H1 (cell line): ENCODE measurements at regions not wholly inside any gene's neighbourhood (a gene's known extent, or its start where the extent isn't known, plus 50 kb on each side); places are given as distances from the start of the nearest gene placed in this dataset.
A peak's percentile ranks its signal among the peaks of the same experiment; 100 is the strongest.

Experiments
- CTCF ChIA-PET: fragments of 300-600 bp; sonication (Branson Sonifier 250); formaldehyde crosslinking; loops from one replicate; lab custom pipeline; 2021; ENCODE audit not compliant: partially characterized antibody; lab: Charles Lee
- POLR2A ChIA-PET: fragments of 300-600 bp; sonication (Branson Sonifier 250); formaldehyde crosslinking; loops from one replicate; lab custom pipeline; 2021; ENCODE audit warnings: inconsistent platforms; ENCODE audit not compliant: partially characterized antibody; lab: Charles Lee
- DNase-seq, 2 experiments: peaks; one replicate each; pipeline versions ENCODE4 v3.0.0 to v3.0.0-alpha.2; 2010 to 2022; ENCODE audit warnings: low spot score in 2 of 2, low read depth in 1 of 2, mixed read lengths in 1 of 2
- FAIRE-seq: peaks from 2 replicates; lab custom pipeline; 2011; peaks lifted over from hg19 to GRCh38; lab: Jason Lieb, UNC
- H2AFZ ChIP-seq: 2 replicates; pipeline ENCODE4 v1.8.1; 2012; ENCODE audit warnings: low read length, inconsistent platforms
- H2AK5ac ChIP-seq: 2 replicates; pipeline ENCODE4 v1.6.1; 2013; ENCODE audit warnings: low read depth, low read length
- H2BK120ac ChIP-seq: replicated peaks from 2 replicates; pipeline ENCODE3; 2013; ENCODE audit warnings: low read depth, low read length, inconsistent platforms
- H2BK12ac ChIP-seq: 2 replicates; pipeline ENCODE4 v1.6.1; 2013; ENCODE audit warnings: low read depth, low read length
- H2BK15ac ChIP-seq: 2 replicates; pipeline ENCODE4 v1.6.1; 2013; ENCODE audit warnings: low read length
- H2BK20ac ChIP-seq: 2 replicates; pipeline ENCODE4 v1.6.1; 2013; ENCODE audit warnings: low read length
- H2BK5ac ChIP-seq: 2 replicates; pipeline ENCODE4 v1.6.1; 2013; ENCODE audit warnings: low read depth, low read length
- H3K14ac ChIP-seq: 2 replicates; pipeline ENCODE4 v1.6.1; 2013; ENCODE audit warnings: inconsistent platforms; ENCODE audit not compliant: insufficient read length
- H3K18ac ChIP-seq: 2 replicates; pipeline ENCODE4 v1.6.1; 2013; ENCODE audit warnings: low read length; ENCODE audit errors: extremely low read depth
- H3K23ac ChIP-seq: 2 replicates; pipeline ENCODE4 v1.6.1; 2013; ENCODE audit warnings: inconsistent platforms; ENCODE audit not compliant: insufficient read length
- H3K23me2 ChIP-seq: 2 replicates; pipeline ENCODE4 v1.6.1; 2013; ENCODE audit warnings: low read depth, low read length
- H3K27ac ChIP-seq: 2 replicates; pipeline ENCODE4 v1.6.1; 2011; ENCODE audit warnings: low read depth, low read length, inconsistent platforms
- H3K27me3 ChIP-seq, 4 experiments: replicated peaks in 1 of 4; 1 replicate in 1 of 4; 2 replicates in 3 of 4; pipeline versions ENCODE4 v1.6.1 to v1.8.1; 2011 to 2013; ENCODE audit warnings: low read length in 3 of 4, mild to moderate bottlenecking in 3 of 4, inconsistent platforms in 2 of 4, mixed read lengths in 2 of 4, moderate library complexity in 1 of 4; ENCODE audit not compliant: control insufficient read depth in 3 of 4, insufficient read depth in 3 of 4; ENCODE audit errors: extremely low read depth in 1 of 4
- H3K36me3 ChIP-seq, 4 experiments: 2 replicates each; pipeline versions ENCODE4 v1.6.1 to v1.8.1; 2011 to 2013; ENCODE audit warnings: mild to moderate bottlenecking in 4 of 4, low read length in 3 of 4, moderate library complexity in 2 of 4, control low read depth in 1 of 4, inconsistent platforms in 1 of 4; ENCODE audit not compliant: insufficient read depth in 4 of 4, control insufficient read depth in 2 of 4
- H3K4ac ChIP-seq: replicated peaks from 2 replicates; pipeline ENCODE3; 2013; ENCODE audit warnings: low read length, low read depth, mixed read lengths, inconsistent platforms; ENCODE audit not compliant: insufficient read length
- H3K4me1 ChIP-seq, 4 experiments: replicated peaks in 1 of 4; 1 replicate in 1 of 4; 2 replicates in 3 of 4; pipeline versions ENCODE4 v1.6.1 to v1.8.1; 2011 to 2013; ENCODE audit warnings: low read length in 3 of 4, inconsistent platforms in 2 of 4, mixed read lengths in 1 of 4; ENCODE audit not compliant: insufficient read depth in 4 of 4, control insufficient read depth in 3 of 4
- H3K4me2 ChIP-seq, 2 experiments: 2 replicates each; pipeline versions ENCODE4 v1.6.1 to v1.8.1; 2011 to 2013; ENCODE audit warnings: low read depth in 2 of 2, low read length in 2 of 2, control low read depth in 1 of 2, inconsistent platforms in 1 of 2, mild to moderate bottlenecking in 1 of 2; ENCODE audit not compliant: insufficient read depth in 1 of 2
- H3K4me3 ChIP-seq, 4 experiments: fragments of 200-600, 300-600 bp in 1 of 4; sonication (generic), shearing (Covaris generic), sonication (Bioruptor Twin) in 1 of 4; 2 replicates each; pipeline versions ENCODE4 v1.5.1 to v1.8.1; 2011 to 2016; ENCODE audit warnings: low read length in 4 of 4, low read depth in 3 of 4, control low read depth in 2 of 4, inconsistent platforms in 2 of 4, mild to moderate bottlenecking in 2 of 4, mixed read lengths in 1 of 4, moderate library complexity in 1 of 4; ENCODE audit not compliant: insufficient read depth in 2 of 4; ENCODE audit errors: extremely low read depth in 1 of 4
- H3K56ac ChIP-seq: replicated peaks from 2 replicates; pipeline ENCODE3; 2013; ENCODE audit warnings: low read depth, mild to moderate bottlenecking, mixed read lengths, low read length, inconsistent platforms; ENCODE audit not compliant: insufficient read length
- H3K79me1 ChIP-seq: 2 replicates; pipeline ENCODE4 v1.6.1; 2013; ENCODE audit warnings: low read depth, low read length, control low read depth
- H3K79me2 ChIP-seq, 2 experiments: 2 replicates each; pipeline versions ENCODE4 v1.6.1 to v1.8.1; 2012 to 2013; ENCODE audit warnings: low read length in 2 of 2, mild to moderate bottlenecking in 2 of 2, inconsistent platforms in 1 of 2; ENCODE audit not compliant: insufficient read depth in 2 of 2, control insufficient read depth in 1 of 2
- H3K9ac ChIP-seq, 4 experiments: replicated peaks in 1 of 4; 1 replicate in 1 of 4; 2 replicates in 3 of 4; pipeline versions ENCODE4 v1.6.1 to v1.8.1; 2011 to 2013; ENCODE audit warnings: low read depth in 3 of 4, low read length in 3 of 4, control low read depth in 2 of 4, mild to moderate bottlenecking in 2 of 4, moderate library complexity in 2 of 4, inconsistent platforms in 1 of 4; ENCODE audit errors: extremely low read depth in 1 of 4
- H3K9me3 ChIP-seq, 2 experiments: 2 replicates each; pipeline versions ENCODE4 v1.6.1 to v1.8.1; 2012 to 2013; ENCODE audit warnings: mild to moderate bottlenecking in 2 of 2, moderate library complexity in 2 of 2, control low read depth in 1 of 2, inconsistent platforms in 1 of 2, low read depth in 1 of 2, low read length in 1 of 2, mixed read lengths in 1 of 2; ENCODE audit not compliant: insufficient read depth in 2 of 2
- H4K20me1 ChIP-seq, 2 experiments: replicated peaks in 1 of 2; 2 replicates each; pipeline versions ENCODE3 to v1.8.1; 2011 to 2013; ENCODE audit warnings: inconsistent platforms in 2 of 2, low read length in 2 of 2, mild to moderate bottlenecking in 1 of 2; ENCODE audit not compliant: insufficient read depth in 2 of 2, control insufficient read depth in 1 of 2
- H4K5ac ChIP-seq: 2 replicates; pipeline ENCODE4 v1.6.1; 2013; ENCODE audit warnings: low read length, low read depth, mixed read lengths, inconsistent platforms; ENCODE audit not compliant: insufficient read length
- H4K8ac ChIP-seq: 2 replicates; pipeline ENCODE4 v1.8.0; 2013; ENCODE audit warnings: mild to moderate bottlenecking, moderate library complexity, low read length, inconsistent platforms; ENCODE audit not compliant: insufficient read depth; ENCODE audit errors: extremely low read depth
- H4K91ac ChIP-seq: replicated peaks from 2 replicates; pipeline ENCODE3; 2013; ENCODE audit warnings: low read length, mixed read lengths, inconsistent platforms; ENCODE audit not compliant: insufficient read length
- CHD2 ChIP-seq: IDR thresholded peaks from 2 replicates; pipeline ENCODE4 v1.6.1; 2012; ENCODE audit warnings: low read length, improper control_type of control experiment
- SIRT6 ChIP-seq: IDR thresholded peaks from one replicate; pipeline ENCODE4 v1.7.1; 2012; ENCODE audit warnings: low read length, inconsistent platforms
- WGBS, 2 experiments: shearing (Covaris generic) in 1 of 2; methylation state at CpG; one replicate each; pipeline versions ENCODE4 v1.1.6 to v1.1.7; 2013 to 2015; ENCODE audit warnings: low lambda C conversion rate in 2 of 2, mixed read lengths in 2 of 2, inconsistent platforms in 1 of 2, low coverage in 1 of 2, missing lambda C conversion rate in 1 of 2; ENCODE audit not compliant: insufficient replicate concordance in 2 of 2, insufficient coverage in 1 of 2, insufficient read length in 1 of 2; ENCODE audit errors: extremely low coverage in 1 of 2, missing lambda C conversion rate in 1 of 2; 5-methylcytosine and 5-hydroxymethylcytosine counted together
- TF ChIP-seq, protein P1 (sequence below): IDR thresholded peaks from 2 replicates; pipeline ENCODE4 v1.6.1; 2012; ENCODE audit warnings: inconsistent platforms

DNA sequence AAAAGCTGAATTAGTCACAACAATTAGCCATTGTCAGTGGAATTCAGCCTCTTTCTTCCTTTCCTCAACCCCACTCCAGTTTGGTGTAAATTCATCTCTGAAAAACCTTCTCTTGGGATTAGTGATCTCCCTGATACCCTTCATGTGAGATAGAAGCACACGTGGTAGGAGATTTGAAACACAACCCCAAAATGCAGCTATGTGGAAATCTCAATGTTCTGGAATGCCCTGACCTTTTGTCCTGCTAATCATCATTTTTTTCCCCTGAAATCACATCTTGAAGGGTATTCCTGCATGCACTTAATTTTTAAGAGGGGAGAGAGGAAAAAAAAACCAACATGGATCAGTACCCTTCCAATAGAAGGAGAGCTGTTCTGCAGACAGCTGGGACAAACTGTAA is 612.6 kb downstream of the EBF1 start:
- Histone ChIP-seq H2BK12ac (no peak overlapping the region), H2AFZ (0 out of 2 replicates have a peak overlapping the region, but pooled peaks have one; percentile 16), H3K27ac (no peak overlapping the region), H2BK15ac (no peak overlapping the region), H3K79me1 (no peaks in the 10 kb centered on the region), H2BK120ac (no peak overlapping the region), H2BK5ac (no peak overlapping the region), H3K4ac (no peak overlapping the region), H4K20me1 (no peaks in the 10 kb centered on the region), H3K4me3 (no peak overlapping the region), H3K18ac (no peak overlapping the region), H3K4me2 (no peak overlapping the region), H3K56ac (no peak overlapping the region), H2BK20ac (no peak overlapping the region), H3K79me2 (no peaks in the 10 kb centered on the region), H3K23ac (no peak overlapping the region), H3K4me1 (peaks cover 0 to 4% (median 0%) of the 10 kb centered on the region in 4 experiments; a peak in 1 of 7 replicates), H3K14ac (no peak overlapping the region), H4K8ac (no peak overlapping the region), H3K23me2 (no peaks in the 10 kb centered on the region), H3K9me3 (0 out of 4 replicates have a peak, but pooled peaks cover 0 to 2% of the 10 kb centered on the region in 2 experiments), H2AK5ac (no peak overlapping the region), H3K27me3 (no peaks in the 10 kb centered on the region), H3K36me3 (no peaks in the 10 kb centered on the region), H4K5ac (no peak overlapping the region), H3K9ac (no peak overlapping the region), H4K91ac (no peak overlapping the region)
- POLR2A ChIA-PET = no interaction called here
- FAIRE-seq (no peak), DNase-seq (no peak)
- CTCF ChIA-PET = interaction anchor here (0.6 kb wide), 1 partner anchor 645 kb away, joined by 3 read pairs; no protein-coding TSS in a partner anchor
- 52% methylated on average over 1 of the region's 1 CpG; no CpG with 5 or more reads in 1 of the 2 experiments for WGBS, 2 experiments
- TF ChIP-seq SIRT6 = no peak
- TF ChIP-seq, protein P1, sequence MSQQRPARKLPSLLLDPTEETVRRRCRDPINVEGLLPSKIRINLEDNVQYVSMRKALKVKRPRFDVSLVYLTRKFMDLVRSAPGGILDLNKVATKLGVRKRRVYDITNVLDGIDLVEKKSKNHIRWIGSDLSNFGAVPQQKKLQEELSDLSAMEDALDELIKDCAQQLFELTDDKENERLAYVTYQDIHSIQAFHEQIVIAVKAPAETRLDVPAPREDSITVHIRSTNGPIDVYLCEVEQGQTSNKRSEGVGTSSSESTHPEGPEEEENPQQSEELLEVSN = no peak
- no peak for TF ChIP-seq CHD2
